OCI-LY3 (cell line): ENCODE measurements at regions not wholly inside any gene's neighbourhood (a gene's known extent, or its start where the extent isn't known, plus 50 kb on each side); places are given as distances from the start of the nearest gene placed in this dataset.

Experiments
- CTCF ChIP-seq: fragments of 200-600, 300-600 bp; sonication (generic); IDR thresholded peaks from 2 replicates; pipeline ENCODE4 v1.5.1; 2014; ENCODE audit warnings: antibody characterized with exemption, low read length, low read depth
- EZH2phosphoT487 ChIP-seq: fragments of 200-600 bp; shearing (Covaris generic); IDR thresholded peaks from 2 replicates; pipeline ENCODE4 v1.6.1; 2018; ENCODE audit warnings: antibody characterized with exemption, mixed run types, low read depth

GRCh38 chr4:114361249-114361648, 237.4 kb upstream of the UGT8 start:
- TF ChIP-seq CTCF (no peak), EZH2phosphoT487 (no peak)
